ENCODE measurements at regions not wholly inside any gene's neighbourhood (a gene's known extent, or its start where the extent isn't known, plus 50 kb on each side); places are given as distances from the start of the nearest gene placed in this dataset.

DNA sequence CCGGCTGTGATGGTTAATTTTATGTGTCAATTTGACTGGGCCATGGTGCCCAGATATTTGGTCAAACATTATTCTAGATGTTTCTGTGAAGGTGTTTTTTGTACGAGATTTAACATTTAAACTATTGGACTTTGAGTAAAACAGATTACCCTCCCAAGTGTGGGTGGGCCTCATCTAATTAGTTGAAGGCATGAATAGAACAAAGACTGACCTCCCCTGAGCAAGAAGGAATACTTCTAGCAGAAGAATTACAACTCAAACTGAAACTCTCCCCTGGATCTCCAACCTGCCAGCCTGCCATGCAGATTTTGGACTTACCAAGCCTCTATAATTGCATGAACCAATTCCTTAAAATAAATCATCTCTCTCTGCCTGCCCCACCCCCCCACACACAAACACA is 132.5 kb downstream of the DHX15 start:
- Histone ChIP-seq H3K36me3 (ENCODE audit: insufficient read depth, low read depth, low read length) (no peaks in the 10 kb centered on the region), H3K9me3 (ENCODE audit: insufficient read depth, low read depth, low read length) (no peaks in the 10 kb centered on the region), H3K27me3 (ENCODE audit: insufficient read depth, low read length) (no peaks in the 10 kb centered on the region), H3K4me3 (ENCODE audit: low read length) (no peak overlapping the region), H3K27ac (ENCODE audit: low read length) (no peak overlapping the region), H3K9ac (ENCODE audit: low read depth, low read length) (no peak overlapping the region), H3K4me1 (ENCODE audit: insufficient read depth, low read length) (no peaks in the 10 kb centered on the region; the same call in 1 of the 2 replicates)

DNA sequence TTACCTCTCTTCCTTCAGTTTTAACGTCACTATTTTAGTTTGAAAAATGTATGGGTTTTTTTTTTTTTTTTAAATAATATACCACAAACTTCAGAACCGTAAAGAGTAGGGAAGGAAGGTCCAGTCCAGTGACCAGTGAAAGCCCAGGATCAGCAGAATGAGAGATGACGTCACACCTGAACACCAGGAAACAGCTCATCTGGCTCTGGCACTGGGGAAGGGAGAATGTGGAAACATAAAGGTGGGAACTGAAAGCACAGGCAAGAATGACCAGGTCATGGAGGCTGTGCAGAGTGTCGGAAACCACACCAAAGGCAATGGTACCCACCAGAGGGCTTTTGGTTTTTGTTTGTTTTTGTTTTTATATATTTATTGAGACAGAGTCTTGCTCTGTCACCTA is 141.2 kb downstream of the DHX15 start:
- Histone ChIP-seq H3K9me3 (ENCODE audit: insufficient read depth, low read depth, low read length) (no peaks in the 10 kb centered on the region), H3K36me3 (ENCODE audit: insufficient read depth, low read depth, low read length) (no peaks in the 10 kb centered on the region), H3K4me3 (ENCODE audit: low read length) (no peak overlapping the region), H3K9ac (ENCODE audit: low read depth, low read length) (no peak overlapping the region), H3K27ac (ENCODE audit: low read length) (no peak overlapping the region), H3K27me3 (ENCODE audit: insufficient read depth, low read length) (no peaks in the 10 kb centered on the region), H3K4me1 (ENCODE audit: insufficient read depth, low read length) (no peaks in the 10 kb centered on the region)

DNA sequence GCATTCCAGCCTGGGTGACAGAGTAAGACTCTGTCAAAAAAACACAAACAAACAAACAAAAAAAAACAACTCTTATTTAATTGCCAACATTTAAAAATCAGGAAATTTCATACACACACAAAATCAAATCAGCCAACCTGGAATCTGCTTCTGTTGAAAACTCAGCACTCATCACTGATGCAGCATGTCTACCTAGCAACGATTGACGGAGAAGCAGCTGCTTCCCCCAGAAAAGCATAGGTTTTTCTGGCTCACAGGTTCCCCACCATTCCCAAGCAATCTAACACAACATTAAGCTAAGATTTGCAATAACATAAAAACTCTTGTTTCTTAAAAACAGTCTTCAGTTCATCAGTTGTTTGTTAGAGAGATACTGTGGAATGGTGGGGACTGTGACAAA is 143.6 kb downstream of the DHX15 start:
- no peak overlapping the region for H3K9ac ChIP-seq (ENCODE audit: low read depth, low read length)
- no peaks in the 10 kb centered on the region for H3K4me1 ChIP-seq (ENCODE audit: insufficient read depth, low read length)

DNA sequence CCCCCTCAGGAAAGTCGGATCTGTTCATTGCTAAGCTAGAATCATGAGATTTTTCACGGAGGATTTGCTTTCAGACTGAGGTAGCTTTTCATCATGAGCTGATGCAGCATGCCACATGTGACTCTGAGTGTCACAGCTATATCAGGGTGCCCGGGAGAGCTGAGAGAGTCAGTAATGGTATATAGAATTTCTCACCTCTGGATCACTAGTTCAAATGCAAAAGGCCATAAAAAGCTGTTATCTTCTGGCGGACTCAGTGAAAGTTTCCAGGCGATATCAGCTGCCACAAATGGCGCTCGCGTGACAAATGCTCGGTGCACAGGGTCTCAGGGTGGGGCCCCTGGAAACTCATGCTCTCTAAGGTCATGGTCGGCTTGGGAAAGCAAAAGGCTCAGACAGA is 150.1 kb downstream of the DHX15 start:
- Histone ChIP-seq H3K4me3 (ENCODE audit: low read length) (no peak overlapping the region), H3K9me3 (ENCODE audit: insufficient read depth, low read depth, low read length) (no peaks in the 10 kb centered on the region), H3K27ac (ENCODE audit: low read length) (no peak overlapping the region), H3K36me3 (ENCODE audit: insufficient read depth, low read depth, low read length) (no peaks in the 10 kb centered on the region), H3K27me3 (ENCODE audit: insufficient read depth, low read length) (no peaks in the 10 kb centered on the region), H3K9ac (ENCODE audit: low read depth, low read length) (no peak overlapping the region), H3K4me1 (ENCODE audit: insufficient read depth, low read length) (peaks cover 2% of the 10 kb centered on the region; the same call in 1 of the 2 replicates)

More for the DNA sequence above, 143.6 kb downstream of the DHX15 start:
- Histone ChIP-seq H3K9me3 (ENCODE audit: insufficient read depth, low read depth, low read length) (no peaks in the 10 kb centered on the region), H3K27ac (ENCODE audit: low read length) (no peak overlapping the region), H3K4me3 (ENCODE audit: low read length) (no peak overlapping the region), H3K36me3 (ENCODE audit: insufficient read depth, low read depth, low read length) (no peaks in the 10 kb centered on the region), H3K27me3 (ENCODE audit: insufficient read depth, low read length) (no peaks in the 10 kb centered on the region)

DNA sequence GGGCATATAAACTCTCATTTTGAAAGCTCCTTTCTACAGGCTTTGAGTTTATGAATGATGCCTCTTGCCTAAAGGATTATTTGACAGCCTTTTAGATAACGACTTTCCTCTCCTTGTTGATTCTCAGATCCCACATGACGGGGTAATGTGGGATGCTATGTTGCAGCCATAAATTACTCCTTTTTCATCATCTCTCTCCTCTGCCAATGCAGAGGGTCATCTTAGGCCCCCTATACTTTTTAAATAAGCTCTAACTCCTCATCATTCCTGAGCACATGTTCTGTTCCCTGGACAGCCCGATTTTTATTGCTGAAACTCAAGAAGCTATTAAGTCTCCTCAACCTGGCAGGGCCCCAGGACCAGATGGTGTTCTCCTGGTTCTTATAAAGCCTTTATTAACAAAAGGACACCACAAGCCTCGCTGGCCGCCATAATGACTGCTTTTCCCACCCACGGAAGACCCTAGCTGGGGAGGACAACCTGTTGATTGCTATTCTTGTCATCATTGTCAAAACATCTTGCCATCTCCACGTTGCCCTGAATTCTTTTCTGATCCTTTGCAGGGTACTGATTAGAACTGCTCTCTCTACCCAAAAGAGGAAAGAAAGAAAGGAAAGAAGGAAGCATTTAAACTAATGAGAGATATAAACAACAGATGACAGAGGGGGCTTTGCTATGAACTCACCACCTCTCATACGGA is 150.7 kb downstream of the DHX15 start:
- Histone ChIP-seq H3K4me1 (ENCODE audit: insufficient read depth, low read length) (peaks cover 4% of the 10 kb centered on the region; the same call in 1 of the 2 replicates), H3K9me3 (ENCODE audit: insufficient read depth, low read depth, low read length) (no peaks in the 10 kb centered on the region), H3K27ac (ENCODE audit: low read length) (no peak overlapping the region)

DNA sequence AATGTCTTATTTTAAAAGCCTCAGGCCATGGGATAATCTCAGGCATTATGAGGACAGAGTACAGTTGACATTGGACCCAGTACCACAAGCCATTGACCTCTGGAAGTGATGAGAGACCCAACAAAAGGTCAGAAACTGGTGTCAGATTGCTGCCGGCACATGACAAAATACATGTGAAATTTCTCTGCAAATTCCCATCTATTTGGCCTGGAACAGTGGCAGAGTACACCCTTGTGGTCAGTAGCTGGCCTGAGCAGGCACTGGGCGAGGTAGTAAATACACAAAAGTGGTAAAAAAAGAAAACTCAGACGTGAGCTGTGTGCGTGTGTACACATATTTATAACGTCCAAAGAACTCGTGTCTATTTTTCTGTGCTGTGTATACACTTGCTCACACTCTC is 155.5 kb downstream of the DHX15 start:
- no peak overlapping the region for H3K4me3 ChIP-seq (ENCODE audit: low read length)
- no peaks in the 10 kb centered on the region for H3K27me3 ChIP-seq (ENCODE audit: insufficient read depth, low read length)
- no peak overlapping the region for H3K27ac ChIP-seq (ENCODE audit: low read length)
- H3K36me3 ChIP-seq (ENCODE audit: insufficient read depth, low read depth, low read length) = no peaks in the 10 kb centered on the region
- no peak overlapping the region for H3K9ac ChIP-seq (ENCODE audit: low read depth, low read length)
- no peaks in the 10 kb centered on the region for H3K9me3 ChIP-seq (ENCODE audit: insufficient read depth, low read depth, low read length)
- H3K4me1 ChIP-seq (ENCODE audit: insufficient read depth, low read length) = peaks cover 4% of the 10 kb centered on the region; the same call in 1 of the 2 replicates

More for the DNA sequence above, 150.7 kb downstream of the DHX15 start:
- Histone ChIP-seq H3K4me3 (ENCODE audit: low read length) (no peak overlapping the region), H3K27me3 (ENCODE audit: insufficient read depth, low read length) (no peaks in the 10 kb centered on the region), H3K9ac (ENCODE audit: low read depth, low read length) (no peak overlapping the region), H3K36me3 (ENCODE audit: insufficient read depth, low read depth, low read length) (no peaks in the 10 kb centered on the region)

DNA sequence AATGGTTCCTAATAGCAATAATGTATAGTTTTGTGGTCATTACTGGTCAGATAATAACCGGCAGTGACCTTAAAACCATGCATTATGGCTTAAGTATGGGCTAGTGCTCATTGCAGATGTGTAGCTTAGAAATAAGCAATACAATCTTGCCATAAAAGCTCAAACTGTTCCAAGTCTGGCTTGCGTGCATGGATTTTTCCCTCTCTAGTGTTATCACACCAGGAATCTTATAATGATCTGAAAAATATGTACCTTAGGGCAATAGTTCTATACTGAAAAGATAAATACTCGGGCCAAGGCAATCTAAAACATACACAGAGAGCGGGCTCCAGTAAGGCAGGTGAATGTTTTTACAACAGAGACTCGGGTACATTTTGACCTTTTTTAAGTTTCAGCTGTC is 157.8 kb downstream of the DHX15 start:
- Histone ChIP-seq H3K27me3 (ENCODE audit: insufficient read depth, low read length) (no peaks in the 10 kb centered on the region), H3K4me1 (ENCODE audit: insufficient read depth, low read length) (peaks cover 4% of the 10 kb centered on the region; the same call in 1 of the 2 replicates), H3K36me3 (ENCODE audit: insufficient read depth, low read depth, low read length) (no peaks in the 10 kb centered on the region), H3K9me3 (ENCODE audit: insufficient read depth, low read depth, low read length) (no peaks in the 10 kb centered on the region), H3K27ac (ENCODE audit: low read length) (no peak overlapping the region), H3K4me3 (ENCODE audit: low read length) (no peak overlapping the region), H3K9ac (ENCODE audit: low read depth, low read length) (no peak overlapping the region)

DNA sequence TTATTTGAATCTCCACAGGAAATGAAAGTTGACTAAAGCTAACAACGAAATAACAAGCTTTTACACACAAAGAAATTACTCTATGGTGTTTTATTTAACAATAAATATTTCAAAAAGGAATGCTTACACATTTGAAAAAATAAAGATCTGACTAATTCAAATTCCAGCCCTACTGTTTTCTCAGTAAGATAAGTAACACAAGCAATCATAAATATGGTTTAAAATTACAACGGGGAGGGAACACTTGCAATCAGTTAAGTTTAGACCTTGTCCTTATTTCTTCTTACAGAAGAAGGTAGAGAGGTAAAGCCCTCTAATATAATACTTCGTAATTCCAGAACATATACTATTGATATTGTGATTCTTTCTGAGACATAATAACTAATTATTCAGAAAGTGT is 158.5 kb downstream of the DHX15 start:
- no peak overlapping the region for H3K9ac ChIP-seq (ENCODE audit: low read depth, low read length)
- peaks cover 4% of the 10 kb centered on the region; the same call in 1 of the 2 replicates for H3K4me1 ChIP-seq (ENCODE audit: insufficient read depth, low read length)
- H3K36me3 ChIP-seq (ENCODE audit: insufficient read depth, low read depth, low read length) = no peaks in the 10 kb centered on the region
- no peaks in the 10 kb centered on the region for H3K9me3 ChIP-seq (ENCODE audit: insufficient read depth, low read depth, low read length)
- no peaks in the 10 kb centered on the region for H3K27me3 ChIP-seq (ENCODE audit: insufficient read depth, low read length)
- no peak overlapping the region for H3K27ac ChIP-seq (ENCODE audit: low read length)
- no peak overlapping the region for H3K4me3 ChIP-seq (ENCODE audit: low read length)

DNA sequence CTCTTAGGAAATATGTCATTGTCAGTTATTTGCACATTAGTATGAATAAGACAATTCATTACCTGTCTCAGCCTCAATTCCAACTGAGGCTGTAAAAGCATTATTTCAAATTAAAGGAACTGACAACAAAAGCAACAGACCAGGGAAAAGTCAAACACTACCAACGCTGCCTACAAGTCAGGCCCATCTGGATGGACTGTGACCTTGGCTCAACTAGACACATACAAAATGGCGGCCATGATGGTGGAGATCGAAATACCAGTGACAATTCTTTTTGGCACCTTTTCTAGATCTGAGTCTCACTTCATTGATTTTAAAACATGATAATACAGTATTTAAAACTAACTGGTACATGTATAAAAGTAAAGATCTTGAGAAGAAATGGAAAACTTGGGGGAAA is 160.7 kb downstream of the DHX15 start:
- H3K9me3 ChIP-seq (ENCODE audit: insufficient read depth, low read depth, low read length) = no peaks in the 10 kb centered on the region
- H3K9ac ChIP-seq (ENCODE audit: low read depth, low read length) = no peak overlapping the region
- H3K36me3 ChIP-seq (ENCODE audit: insufficient read depth, low read depth, low read length) = no peaks in the 10 kb centered on the region

DNA sequence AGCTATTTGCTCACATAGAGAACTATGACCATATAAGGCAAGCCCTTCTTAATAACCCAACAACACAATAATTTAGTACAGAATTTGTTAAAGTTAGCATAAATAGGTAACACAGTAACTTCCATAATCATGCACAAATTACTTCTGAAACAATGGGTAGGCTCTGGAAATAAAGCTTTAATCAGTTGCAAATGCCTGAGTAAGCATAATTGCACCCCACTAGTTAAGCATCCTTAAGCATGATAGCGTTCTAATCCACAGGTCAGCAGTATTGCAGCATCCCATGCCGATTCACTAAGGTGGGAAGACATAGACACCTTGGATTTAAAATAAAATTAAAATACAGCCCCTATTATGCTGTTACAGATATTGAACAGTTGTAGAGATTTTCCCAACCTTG is 161.7 kb downstream of the DHX15 start:
- Histone ChIP-seq H3K36me3 (ENCODE audit: insufficient read depth, low read depth, low read length) (no peaks in the 10 kb centered on the region), H3K27ac (ENCODE audit: low read length) (no peak overlapping the region), H3K4me3 (ENCODE audit: low read length) (no peak overlapping the region), H3K27me3 (ENCODE audit: insufficient read depth, low read length) (no peaks in the 10 kb centered on the region), H3K9me3 (ENCODE audit: insufficient read depth, low read depth, low read length) (no peaks in the 10 kb centered on the region), H3K9ac (ENCODE audit: low read depth, low read length) (no peak overlapping the region), H3K4me1 (ENCODE audit: insufficient read depth, low read length) (no peaks in the 10 kb centered on the region)

More for the DNA sequence above, 160.7 kb downstream of the DHX15 start:
- no peak overlapping the region for H3K27ac ChIP-seq (ENCODE audit: low read length)
- no peaks in the 10 kb centered on the region for H3K4me1 ChIP-seq (ENCODE audit: insufficient read depth, low read length)
- H3K4me3 ChIP-seq (ENCODE audit: low read length) = no peak overlapping the region
- no peaks in the 10 kb centered on the region for H3K27me3 ChIP-seq (ENCODE audit: insufficient read depth, low read length)

DNA sequence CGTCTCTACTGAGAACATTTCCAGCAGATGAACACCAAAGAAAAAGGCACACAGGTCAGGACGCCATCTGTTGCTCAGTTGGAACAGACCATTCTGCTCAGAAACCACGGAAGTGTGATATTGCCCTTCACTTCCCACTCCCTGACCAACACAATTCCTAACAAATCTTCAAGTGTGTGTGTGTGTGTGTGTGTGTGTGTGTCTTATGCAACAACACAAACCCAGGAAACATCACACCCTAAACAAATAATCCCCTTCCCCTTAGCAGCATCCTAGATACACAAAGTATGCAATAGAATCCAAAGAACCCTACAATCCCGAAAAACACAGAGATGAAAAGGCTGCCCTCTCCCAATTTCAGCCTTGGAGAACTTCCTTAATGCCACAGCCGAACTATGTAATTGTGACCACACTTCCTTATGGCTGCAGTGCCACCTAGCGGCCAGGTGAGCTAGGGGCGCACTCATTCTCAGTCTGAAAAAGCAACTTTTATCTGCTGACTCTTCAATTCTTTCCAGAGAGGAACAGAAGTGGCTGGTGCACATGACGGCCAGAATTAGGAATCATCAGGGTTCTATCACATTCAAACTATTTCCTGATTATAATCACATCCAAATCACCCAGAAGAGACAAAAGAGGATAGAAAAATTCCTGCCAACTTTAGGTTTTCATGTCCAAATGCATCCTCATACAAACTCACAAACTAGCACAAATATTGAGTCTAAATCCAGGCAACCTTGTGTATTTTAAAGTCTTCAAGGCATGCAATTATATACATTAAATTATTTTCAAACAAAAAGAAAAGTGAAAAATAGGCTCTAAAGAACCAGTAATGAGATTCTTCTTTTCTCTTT is 164.9 kb downstream of the DHX15 start:
- no peaks in the 10 kb centered on the region for H3K36me3 ChIP-seq (ENCODE audit: insufficient read depth, low read depth, low read length)
- peaks cover 13% of the 10 kb centered on the region for H3K27me3 ChIP-seq (ENCODE audit: insufficient read depth, low read length)
- no peak overlapping the region for H3K27ac ChIP-seq (ENCODE audit: low read length)
- H3K4me1 ChIP-seq (ENCODE audit: insufficient read depth, low read length) = no peaks in the 10 kb centered on the region
- H3K9ac ChIP-seq (ENCODE audit: low read depth, low read length) = no peak overlapping the region
- H3K9me3 ChIP-seq (ENCODE audit: insufficient read depth, low read depth, low read length) = no peaks in the 10 kb centered on the region
- no peak overlapping the region for H3K4me3 ChIP-seq (ENCODE audit: low read length)

DNA sequence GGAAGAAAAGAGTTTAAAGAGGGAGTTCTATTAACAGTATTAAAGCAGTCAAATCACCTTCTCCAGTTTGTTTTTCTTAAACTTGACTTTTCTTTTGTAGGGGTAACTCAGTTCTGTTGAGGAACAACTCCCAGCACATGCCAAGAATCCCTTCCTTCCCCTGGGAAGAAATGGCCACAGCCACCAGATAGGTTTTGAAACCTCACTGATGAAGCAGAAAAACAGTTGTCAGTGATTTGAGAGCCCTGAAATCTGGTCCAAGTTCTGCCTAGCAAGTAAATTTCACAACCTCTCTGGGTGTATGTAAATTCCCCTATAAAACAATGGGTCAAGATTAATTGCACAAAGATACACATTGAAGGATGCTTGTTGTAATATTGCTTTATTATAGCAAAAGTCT is 167.1 kb downstream of the DHX15 start:
- Histone ChIP-seq H3K4me1 (ENCODE audit: insufficient read depth, low read length) (peaks cover 15% of the 10 kb centered on the region), H3K36me3 (ENCODE audit: insufficient read depth, low read depth, low read length) (no peaks in the 10 kb centered on the region), H3K4me3 (ENCODE audit: low read length) (no peak overlapping the region), H3K27me3 (ENCODE audit: insufficient read depth, low read length) (peaks cover 24% of the 10 kb centered on the region), H3K9ac (ENCODE audit: low read depth, low read length) (no peak overlapping the region), H3K9me3 (ENCODE audit: insufficient read depth, low read depth, low read length) (no peaks in the 10 kb centered on the region), H3K27ac (ENCODE audit: low read length) (no peak overlapping the region)
